ENCODE measurements at regions not wholly inside any gene's neighbourhood (a gene's known extent, or its start where the extent isn't known, plus 50 kb on each side); places are given as distances from the start of the nearest gene placed in this dataset.
"Not testable (repeated sequence)": the region's sequence is repeated elsewhere in the genome, so short reads cannot be mapped to it uniquely, and the experiment has no call there.

- DNase-seq, result no peak
Observed at GRCh38 chr4:125262502-125262901, 52.3 kb upstream of the FAT4 start.

DNA sequence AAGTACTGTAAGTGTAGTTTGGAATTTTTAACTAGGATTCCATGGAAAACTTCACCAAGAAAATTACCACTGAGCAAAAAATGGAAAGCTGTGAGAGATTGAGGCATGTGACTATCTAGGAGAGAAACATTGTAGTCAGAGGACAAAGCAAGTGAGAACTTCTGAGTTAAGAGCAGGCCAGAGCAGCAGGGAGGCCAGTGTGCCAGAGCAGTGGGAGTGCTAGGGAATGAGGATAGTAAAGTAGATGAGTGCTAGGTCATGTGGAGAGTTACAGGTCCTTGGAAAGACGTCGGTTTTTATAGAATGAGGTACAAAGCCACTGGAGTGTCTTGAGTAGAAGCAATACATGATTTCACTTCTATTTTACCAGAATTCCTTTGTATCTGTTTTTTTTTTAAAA lies 52.7 kb upstream of the FAT4 start:
- no peak for DNase-seq

- DNase-seq, result no peak
Observed at GRCh38 chr4:125254106-125254505, 60.6 kb upstream of the FAT4 start.

GRCh38 chr4:125244848-125245450 lies 69.8 kb upstream of the FAT4 start:
- DNase-seq, result no peak

- no peak for DNase-seq
Observed at GRCh38 chr4:125243789-125244397, 70.9 kb upstream of the FAT4 start.

GRCh38 chr4:125235971-125236370 lies 78.8 kb upstream of the FAT4 start:
- no peak for DNase-seq

- no peak for DNase-seq
Observed at GRCh38 chr4:125231661-125232060, 83.1 kb upstream of the FAT4 start.

GRCh38 chr4:125229596-125230058 lies 85.1 kb upstream of the FAT4 start:
- DNase-seq, result no peak

GRCh38 chr4:125225806-125226205 lies 88.9 kb upstream of the FAT4 start:
- no peak for DNase-seq

DNA sequence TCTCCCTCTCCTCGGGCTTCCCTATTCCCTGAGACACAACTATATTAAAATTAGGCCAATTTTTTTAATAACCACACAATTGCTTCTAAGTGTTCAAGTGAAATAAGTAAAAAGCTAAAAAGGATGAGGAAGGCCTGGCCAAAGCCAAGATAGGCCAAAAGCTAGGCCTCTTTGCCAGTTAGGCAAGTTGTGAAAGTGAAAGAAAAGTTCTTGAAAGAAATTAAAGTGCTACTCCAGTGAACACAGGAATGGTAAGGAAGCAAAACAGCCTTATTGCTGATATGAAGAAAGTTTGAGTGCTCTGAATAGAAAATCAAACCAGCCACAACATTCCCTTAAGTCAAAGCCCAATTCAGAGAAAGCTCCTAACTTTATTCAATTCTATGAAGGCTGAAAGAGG lies 114.2 kb upstream of the FAT4 start:
- DNase-seq, result no peak

DNA sequence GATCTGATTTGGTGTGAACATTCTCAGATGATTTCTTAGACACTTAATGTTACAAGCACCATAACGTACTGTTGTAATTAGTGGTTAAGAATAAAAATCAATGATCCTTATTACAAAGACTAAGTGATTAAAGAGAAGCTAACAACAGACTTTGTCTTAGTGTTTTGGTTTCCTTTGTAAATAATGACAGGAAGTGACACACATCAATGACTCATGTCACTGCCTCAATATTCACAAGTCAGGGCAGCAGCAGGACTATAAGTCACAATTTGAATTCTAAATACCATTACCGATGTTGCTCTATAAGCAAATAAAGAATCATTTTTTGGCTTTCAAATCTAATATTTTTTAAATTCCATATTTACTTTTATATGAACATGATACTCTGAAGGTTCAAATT lies 115.8 kb upstream of the FAT4 start:
- no peak for DNase-seq

DNA sequence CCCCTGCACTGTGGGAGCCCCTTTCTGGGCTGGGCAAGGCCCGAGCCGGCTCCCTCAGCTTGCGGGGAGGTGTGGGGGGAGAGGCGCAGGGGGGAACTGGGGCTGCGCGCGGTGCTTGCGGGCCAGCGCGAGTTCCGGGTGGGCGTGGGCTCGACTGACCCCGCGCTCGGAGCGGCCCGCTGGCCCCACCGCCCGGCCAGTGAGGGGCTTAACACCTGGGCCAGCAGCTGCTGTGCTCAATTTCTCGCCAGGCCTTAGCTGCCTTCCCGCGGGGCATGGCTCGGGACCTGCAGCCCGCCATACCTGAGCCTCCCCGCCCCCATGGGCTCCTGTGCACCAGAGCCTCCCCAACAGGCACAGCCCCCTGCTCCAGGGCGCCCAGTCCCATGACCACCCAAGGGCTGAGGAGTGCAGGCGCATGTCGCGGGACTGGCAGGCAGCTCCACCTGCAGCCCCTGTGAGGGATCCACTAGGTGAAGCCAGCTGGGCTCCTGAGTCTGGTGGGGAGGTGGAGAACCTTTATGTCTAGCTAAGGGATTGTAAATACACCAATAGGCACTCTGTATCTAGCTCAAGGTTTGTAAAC lies 122.8 kb upstream of the FAT4 start:
- DNase-seq, result not testable (repeated sequence)

DNA sequence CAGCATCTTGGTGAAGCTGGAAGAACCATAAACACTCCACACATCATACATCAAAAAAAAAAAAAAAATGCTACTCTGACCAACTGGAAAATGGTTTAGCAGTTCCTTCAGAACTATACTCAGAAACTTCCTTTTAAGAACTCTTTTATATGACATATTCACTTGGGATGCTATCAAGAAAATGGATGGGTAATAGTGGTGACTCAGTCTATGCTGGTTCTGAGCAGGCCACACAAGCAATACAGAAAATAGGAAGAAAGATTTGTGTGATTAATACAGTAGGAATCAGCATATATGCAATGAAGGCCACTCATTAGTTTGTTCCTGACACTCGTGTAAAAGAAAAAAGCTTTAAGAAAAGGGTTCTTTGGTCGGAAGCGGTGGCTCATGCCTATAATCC lies 123.5 kb upstream of the FAT4 start:
- no peak for DNase-seq

DNA sequence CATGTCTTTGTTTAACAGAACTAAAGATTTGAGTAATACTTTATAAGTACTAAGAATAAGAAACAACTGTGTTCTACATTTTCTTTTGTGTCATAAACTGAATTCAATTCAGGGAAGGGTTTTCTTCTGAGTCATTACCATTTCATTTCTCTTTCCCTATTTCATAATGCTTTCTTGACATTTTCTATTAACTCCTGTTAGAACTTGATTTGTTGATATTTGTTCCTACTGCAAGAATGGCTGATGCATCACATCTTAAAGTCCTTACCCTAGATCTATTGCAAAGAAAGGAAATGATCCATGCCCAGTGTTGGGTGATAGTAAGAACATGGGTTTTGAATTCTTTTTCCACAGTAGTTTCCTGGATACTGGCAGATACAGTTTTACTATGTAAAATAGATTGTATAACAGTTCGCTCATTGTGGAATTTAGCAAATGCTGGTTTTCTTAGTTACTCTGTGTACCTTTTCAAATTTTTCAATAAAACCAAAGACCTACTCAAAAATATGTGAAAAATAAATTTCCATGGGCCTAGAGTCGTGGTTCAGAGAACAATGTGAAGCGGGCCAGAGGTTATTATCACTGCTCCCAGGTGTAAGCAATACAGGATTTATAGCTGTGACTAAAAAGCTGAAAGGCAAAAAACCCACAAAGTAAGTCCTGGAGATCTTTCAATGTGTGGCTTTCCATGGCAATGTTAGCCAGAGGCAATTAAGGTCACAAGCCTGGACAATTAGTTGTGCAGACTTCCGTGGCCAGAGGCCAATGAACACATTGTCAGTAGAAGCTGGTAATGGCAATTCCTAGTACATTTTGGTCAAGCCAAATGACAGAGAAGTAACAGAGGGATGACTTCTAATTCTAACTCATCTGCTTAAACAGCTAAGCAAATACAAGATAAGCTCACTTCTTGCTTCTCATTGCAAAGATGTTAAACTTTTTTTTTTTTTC lies 127.3 kb upstream of the FAT4 start:
- no peak for DNase-seq

- no peak for DNase-seq
Observed at GRCh38 chr4:125184116-125184515, 130.6 kb upstream of the FAT4 start.

DNA sequence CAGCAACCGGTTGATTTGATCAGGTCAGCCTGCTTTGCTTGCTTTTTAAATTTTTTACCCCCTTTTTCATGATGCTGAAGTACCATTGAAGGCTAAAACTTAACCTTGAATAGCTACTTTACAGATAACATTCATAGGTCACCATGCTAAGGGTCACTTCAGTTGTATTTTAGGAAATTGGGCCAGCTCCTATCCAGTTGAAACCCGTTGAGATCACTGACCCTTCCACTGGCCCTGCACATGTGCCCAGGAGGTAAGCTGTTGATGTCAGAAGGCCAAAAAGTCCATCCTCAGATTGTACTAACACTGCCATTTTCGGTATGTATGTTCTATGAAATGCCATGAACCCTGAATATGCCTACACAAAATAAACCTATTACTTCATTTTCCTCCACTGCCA lies 133.0 kb upstream of the FAT4 start:
- no peak for DNase-seq

DNA sequence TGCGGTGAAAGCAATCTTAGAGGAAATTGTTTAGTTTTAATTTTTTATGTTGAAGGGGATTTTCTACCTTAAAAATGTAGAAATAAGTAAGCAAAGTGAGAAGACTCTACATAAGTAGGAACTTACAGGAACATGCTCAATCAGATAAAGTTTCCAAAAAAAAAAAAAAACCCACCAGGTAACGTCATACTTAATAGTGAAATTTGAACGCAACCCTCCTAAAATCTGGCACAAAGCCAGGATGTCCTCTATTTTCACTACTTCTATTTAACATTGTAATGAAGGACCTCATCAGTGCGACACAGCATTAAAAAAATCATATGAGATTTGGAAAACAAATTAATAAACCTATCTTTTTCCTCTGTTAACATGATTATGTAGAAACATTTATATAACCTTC lies 135.0 kb upstream of the FAT4 start:
- no peak for DNase-seq

GRCh38 chr4:125169192-125169591 lies 145.6 kb upstream of the FAT4 start:
- no peak for DNase-seq

- DNase-seq, result no peak
Observed at GRCh38 chr4:125168531-125168930, 146.2 kb upstream of the FAT4 start.

DNA sequence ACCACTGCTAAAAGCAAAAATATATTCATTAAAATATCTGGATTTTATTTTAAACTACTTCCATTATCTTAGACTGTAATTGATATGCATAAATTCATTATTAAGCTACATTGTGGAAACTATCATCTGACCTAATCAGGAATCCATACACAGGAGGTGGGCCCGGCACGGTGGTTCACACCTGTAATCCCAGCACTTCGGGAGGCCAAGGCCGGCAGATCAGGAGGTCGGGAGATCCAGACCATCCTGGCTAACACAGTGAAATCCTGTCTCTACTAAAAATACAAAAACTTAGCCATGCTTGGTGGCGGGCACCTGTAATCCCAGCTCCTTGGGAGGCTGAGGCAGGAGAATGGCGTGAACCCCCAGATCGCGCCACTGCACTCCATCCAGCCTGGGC lies 148.7 kb upstream of the FAT4 start:
- not testable (repeated sequence) for DNase-seq

GRCh38 chr4:125159001-125159400 lies 155.8 kb upstream of the FAT4 start:
- DNase-seq, result no peak

DNA sequence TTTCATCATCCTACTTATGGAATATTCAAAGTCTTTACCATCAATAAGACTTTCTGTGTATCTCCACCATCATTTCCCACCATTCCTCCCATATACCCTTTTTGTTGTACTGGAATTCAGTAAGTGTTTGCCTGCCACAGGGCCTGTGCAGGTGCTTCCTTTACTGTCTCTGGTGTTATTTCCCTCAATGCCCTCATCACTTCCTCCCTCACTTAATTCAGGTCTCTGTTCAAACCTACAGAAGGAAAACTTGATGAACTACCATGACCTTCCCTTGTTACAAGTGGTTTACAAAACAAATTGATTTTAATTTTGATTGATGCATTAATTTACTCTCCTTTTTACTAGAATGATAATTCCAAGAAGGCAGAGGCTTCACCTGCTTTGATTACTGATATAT lies 159.5 kb upstream of the FAT4 start:
- no peak for DNase-seq

DNA sequence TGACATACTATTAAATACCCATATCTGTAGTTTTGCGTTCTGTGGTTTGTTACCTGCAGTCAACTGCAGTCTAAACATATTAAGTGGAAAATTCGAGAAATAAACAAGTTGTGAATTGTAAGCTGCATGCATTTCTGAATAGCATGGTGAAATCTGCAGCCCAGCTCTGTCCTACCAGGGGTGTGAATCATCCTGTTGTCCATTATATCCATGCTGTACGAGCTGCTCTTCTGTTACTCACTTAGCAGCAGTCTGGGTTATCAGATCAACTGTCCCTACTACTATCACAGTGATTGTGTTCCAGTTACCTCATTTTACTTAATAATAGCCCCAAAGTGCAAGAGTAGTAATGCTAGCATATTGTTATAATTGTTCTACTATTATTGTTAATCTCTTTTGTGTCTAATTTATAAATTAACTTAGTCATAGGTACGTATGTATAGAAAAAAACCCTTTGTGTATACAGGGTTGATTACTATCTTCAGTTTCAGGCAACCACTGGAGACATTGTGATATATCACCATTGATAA lies 173.7 kb upstream of the FAT4 start:
- DNase-seq, result no peak

Data from SIG-M5 (cell line).